HG02763 (cell line): ENCODE measurements at regions not wholly inside any gene's neighbourhood (a gene's known extent, or its start where the extent isn't known, plus 50 kb on each side); places are given as distances from the start of the nearest gene placed in this dataset.

Source experiments
- ATAC-seq: cut with Tn5 transposase; IDR thresholded peaks from one replicate; pipeline ENCODE4 v1.9.1; 2021; ENCODE audit warnings: mild to moderate bottlenecking, moderate library complexity; ENCODE audit not compliant: unreplicated experiment

GRCh38 chr7:41910940-41911600 is 208.2 kb upstream of the INHBA start:
- no peak for ATAC-seq

- ATAC-seq: no peak
Observed at GRCh38 chr7:41907444-41907843, 204.6 kb upstream of the INHBA start.

DNA sequence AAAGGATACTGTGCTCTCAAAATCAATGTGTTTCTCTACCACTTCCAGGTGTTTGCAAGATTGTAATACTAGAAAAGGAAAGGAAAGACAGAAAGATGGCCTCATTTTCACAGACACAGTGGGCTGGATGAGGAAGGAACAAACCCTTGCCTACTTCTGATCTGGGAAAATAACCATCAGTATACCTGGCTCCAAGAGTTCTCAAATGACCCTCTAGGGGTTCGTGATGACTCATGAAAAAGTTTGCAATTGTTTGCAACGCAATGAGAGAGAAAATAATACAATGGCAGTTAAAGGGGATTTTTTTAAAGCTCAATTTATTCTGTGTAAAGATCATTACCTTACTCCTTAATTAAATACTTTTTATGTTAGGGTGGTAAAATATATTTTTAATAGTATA is 197.6 kb upstream of the INHBA start:
- ATAC-seq: no peak

- ATAC-seq: no peak
Observed at GRCh38 chr7:41899823-41900433, 197.0 kb upstream of the INHBA start.

- ATAC-seq: no peak
Observed at GRCh38 chr7:41893656-41894055, 190.8 kb upstream of the INHBA start.

DNA sequence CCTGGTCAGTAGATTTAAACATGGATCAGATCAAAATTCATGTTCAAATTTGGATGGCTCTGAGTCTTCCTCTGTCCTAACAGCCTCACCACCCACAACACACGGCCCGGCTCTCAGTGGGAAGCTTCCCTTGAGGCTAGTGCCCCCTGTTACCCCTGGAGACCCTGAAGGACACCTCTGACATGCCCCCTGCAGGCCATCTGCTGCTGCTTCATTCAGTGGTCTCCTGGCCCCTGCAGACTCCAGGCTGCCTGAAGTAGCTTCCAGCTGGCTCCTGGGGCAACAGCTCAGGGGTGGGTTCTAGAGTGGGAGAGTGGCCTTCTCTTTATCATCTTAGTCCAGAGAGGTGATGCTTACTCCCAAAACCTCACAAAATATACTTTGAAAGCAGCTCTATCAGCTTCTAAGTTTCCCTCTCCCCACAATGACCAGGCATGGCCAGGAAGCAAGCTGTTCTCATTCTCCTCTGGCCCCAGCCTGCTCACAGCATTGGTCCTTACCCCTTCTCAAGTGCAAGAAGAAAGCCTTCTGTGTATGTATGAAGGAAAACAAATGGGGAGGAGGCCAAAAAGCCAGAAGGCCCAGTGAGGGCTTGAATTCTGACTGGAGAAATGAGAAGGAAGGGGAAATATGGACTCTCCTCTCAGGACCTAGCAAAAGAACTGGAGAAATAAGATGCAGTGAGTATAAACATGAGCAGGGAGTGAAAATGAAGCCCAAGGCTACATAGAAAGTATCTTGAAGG is 189.6 kb upstream of the INHBA start:
- ATAC-seq: no peak

DNA sequence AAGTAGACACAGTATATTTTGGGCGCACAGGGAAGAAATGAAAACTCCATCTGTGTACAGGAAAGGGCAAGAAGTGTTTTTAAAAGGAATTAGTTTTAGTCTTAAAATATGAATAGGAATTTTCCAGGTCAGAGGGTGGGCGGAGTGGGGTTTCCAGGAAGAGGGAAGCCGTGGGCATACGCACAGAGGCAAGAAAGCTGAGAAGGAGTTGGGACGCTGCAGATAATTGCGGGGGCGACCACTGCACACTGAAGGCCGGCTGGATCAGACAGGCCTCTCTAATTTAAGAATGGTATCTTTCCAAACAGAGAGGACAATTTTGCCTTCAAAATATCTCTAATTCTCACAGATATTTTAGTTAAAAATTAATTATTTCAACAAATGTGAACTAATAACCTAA is 189.1 kb upstream of the INHBA start:
- no peak for ATAC-seq

DNA sequence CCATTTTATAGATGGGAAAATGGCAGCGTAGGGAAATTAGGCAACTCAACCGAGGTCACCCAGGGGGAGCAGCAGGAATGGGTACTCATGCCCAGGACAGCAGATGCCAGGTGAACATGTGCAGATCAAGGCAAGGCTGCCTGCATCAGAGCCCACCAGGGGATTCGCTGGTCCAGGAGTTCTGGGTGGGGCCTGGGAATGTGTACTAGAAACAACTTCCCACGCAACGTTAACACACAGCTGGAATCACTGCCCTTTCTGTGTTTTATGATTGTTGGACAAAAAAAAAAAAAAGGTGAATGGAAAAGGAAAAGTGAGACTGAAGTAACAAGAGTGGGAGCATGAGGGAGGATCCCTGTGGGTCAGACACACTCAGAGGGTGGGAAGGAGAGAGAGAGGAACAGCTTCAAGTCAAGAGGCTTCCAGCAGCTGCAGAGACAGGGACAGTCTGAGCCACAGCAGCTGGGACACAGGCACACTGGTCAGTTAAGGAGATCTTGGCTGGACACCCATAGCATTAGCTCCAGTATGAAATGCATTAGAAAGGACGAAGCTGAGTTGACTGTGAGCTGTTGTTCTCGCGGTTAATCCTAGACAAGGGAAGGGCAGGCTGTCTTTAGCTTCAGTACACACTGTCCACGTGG is 187.9 kb upstream of the INHBA start:
- no peak for ATAC-seq

- ATAC-seq: no peak
Observed at GRCh38 chr7:41889472-41889871, 186.6 kb upstream of the INHBA start.

DNA sequence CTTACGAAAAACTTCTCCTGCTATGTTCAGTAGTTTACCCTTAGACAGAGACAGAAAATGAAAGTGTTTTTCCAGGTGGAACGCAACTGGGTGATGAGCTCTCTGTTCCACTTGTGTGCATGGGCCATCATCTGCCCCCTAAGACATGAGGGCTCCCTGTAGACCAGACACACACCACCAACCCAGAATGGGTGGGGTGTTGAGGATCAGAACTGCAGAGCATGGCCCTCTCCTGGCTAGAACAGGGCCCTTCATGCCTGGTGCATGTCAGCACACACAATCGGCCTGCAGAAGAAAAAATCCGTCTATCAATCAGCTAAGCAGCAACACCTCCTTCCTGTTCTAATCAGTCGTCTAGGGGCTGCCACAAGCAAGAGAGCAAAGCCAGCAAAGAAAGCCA is 186.2 kb upstream of the INHBA start:
- no peak for ATAC-seq

DNA sequence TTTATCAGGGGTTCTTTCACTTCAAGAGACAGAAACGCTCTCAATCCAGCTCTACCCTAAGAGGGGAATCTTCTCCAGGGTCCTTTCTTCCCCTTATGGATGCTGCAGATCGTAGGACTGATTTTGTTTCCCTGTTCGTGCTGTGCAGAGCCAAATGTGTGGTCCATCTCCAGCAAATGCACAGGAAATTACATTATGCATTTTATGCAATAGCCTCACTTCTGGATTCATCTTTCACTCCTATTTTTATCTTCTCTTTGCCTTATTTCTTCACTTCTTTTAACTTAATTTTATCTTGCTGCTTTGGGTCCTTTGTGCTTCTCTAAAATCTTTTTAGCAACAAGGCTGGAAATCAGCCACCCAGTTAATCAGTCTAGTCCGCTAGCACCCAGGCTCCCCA is 184.5 kb upstream of the INHBA start:
- ATAC-seq: no peak

GRCh38 chr7:41886901-41887311 is 184.0 kb upstream of the INHBA start:
- no peak for ATAC-seq

GRCh38 chr7:41886262-41886900 is 183.5 kb upstream of the INHBA start:
- ATAC-seq: no peak

DNA sequence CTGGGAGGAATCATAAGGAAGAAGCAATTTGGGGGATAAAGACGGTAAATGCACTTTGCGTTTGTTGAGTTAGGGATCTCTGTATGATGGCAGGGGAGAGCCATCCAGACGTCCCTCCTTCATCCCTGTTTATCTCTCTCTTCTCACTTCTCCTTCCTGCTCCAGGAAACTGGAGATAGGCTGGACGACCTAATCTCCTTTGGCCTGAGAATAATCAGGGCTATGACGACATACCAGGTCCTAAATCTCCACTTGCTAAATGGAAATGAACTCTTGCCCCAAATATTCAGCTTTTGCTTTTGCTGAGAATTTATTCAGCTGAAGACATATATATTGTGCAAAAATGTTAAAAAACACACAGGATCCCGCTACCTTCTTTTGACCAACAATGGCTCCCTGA is 182.9 kb upstream of the INHBA start:
- ATAC-seq: no peak

- no peak for ATAC-seq
Observed at GRCh38 chr7:41885078-41885477, 182.2 kb upstream of the INHBA start.

DNA sequence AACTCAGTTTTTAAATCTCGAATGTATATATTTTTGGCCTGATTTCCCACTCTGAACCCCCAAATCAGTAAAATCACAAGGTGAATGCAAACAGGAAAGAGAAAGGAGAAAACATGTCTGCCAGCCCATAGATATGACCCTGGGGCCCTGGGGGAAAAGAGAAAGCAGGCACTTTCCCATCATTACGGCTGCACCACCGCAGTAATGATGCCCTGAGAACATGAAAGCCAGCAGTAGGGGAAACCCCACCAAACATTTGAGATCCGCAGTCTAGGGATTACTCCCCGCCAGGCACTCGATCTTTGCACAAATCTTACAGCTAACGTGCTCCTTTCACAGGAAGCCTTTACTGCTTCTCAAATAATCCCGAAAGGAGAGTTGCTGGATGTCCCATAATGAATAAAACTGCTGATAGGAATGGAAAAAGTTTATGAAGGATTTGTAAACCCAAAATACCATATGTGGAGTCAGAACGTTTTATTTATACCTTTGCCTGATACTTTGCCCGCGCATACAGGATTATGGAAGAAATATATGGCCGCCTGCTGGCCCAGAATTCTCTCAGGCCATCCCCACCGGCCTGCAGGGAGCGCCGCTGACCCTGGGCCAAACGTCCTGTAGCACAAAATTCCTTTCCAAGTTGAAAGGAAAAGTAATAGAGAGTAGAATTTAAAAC is 180.0 kb upstream of the INHBA start:
- peak; percentile 36 for ATAC-seq

DNA sequence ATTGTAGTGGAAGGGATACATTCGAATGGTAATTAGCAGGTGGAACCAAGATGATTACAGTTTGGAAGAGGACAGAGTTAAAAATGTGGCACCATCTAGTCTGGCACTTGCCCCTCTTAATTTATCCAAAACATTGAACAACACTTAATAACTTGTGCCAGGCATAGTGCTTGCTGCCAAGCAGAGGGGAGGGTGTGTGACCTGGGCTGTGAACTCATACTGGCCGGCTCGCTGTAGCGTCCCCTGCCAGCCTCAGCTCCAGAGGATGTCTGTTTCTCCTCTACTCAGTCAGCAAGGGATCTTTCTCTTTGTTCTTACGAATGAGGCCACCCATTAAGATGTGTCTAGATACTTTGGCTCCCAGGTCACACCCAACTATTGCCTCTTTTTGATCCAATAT is 179.4 kb upstream of the INHBA start:
- ATAC-seq: no peak

DNA sequence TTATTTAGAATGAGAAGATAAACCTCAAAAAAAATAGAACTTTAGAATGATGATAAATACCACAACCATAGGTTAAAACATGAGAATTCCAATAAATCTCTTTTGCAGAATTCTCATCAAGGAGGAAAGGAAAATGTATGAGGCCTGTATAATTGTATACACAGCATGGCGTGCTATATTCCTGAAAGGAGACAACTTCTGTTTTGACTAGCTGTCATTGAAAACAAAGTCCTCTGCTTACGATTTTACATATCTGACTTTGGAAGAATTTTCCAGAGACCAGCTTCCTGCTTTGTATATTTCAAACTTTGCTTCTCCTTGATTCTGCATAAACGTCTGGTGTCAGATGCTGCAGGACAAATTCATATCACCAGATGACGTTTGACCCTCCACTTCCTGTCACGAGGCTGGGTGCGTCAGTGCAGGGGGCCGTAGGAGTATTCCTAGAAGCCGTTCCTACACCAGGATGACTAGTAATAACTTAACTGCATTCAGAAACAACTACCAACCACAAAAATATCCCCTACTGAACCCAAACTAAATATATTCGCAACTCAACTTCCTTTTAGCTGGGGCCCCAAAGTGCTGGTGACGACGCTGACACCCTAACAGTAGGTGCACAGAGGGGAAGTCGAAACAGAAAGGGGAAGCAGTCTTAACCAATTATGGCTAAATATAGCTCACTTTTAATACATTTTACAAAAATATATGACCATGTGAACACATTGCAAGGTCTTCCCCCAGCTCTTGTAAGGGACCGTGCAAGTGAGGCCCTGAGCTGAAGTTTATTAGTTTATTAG is 178.6 kb upstream of the INHBA start:
- peak; percentile 92 for ATAC-seq

- no peak for ATAC-seq
Observed at GRCh38 chr7:41880107-41880506, 177.2 kb upstream of the INHBA start.

DNA sequence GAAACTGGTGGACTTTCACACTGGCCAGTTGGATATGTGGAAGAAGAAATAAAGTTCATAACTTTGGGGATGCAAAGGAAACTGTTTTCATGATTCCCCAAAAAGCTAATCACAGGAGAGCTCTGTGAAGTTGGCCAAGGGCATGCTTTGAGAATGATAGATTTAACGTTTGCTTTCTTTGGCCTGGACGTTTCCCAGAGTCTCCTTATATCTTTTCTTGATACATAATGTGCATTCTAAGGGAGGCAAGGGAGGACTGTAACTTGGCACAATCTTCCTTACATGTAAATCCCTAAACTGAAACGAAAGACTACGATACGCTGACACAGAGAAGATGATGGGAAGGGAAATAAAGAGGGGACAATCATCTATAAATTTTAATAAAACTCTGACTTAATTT is 176.5 kb upstream of the INHBA start:
- no peak for ATAC-seq
